Fibroblast of skin of abdomen (primary cell): ENCODE measurements at regions not wholly inside any gene's neighbourhood (a gene's known extent, or its start where the extent isn't known, plus 50 kb on each side); places are given as distances from the start of the nearest gene placed in this dataset.

Experiments
- DNase-seq: peaks from one replicate; pipeline ENCODE4 v3.0.0-alpha.2; 2013

DNA sequence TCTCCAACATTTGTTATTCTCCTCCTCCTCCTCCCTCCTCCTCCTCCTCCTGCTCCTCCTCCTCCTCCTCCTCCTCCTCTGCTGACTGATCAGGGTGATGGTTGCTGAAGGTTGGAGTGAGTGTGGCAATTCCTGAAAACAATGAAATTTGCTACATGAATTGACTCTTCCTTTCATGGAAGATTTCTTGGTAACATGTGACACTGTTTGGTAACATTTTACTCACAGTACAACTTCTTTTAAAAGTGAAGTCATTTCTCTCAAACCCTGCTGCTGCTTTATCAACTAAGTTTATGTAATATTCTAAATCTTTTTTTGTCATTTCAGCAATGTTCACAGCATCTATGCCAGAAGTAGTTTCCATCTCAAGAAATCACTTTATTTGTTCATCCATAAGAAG is 543.0 kb downstream of the MAFB start:
- DNase-seq, result no peak

DNA sequence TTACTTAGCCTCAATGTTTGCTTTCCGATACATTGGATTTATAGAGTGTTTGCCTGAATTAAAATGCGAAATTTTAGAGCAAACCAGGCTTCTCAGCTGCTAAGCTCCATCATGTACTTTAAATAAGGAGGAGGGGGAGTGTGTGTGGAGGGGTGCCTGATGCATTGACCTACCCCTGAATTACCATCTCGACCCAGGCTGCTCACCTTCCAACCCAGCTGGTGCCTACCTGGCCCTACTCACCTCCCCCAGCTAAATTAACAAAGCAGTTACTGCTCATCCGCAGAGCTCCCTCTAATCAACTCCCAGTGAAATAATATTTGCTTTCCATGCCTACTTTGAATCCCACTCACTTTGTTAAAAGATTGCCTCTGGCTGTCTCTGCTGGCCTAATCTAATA is 544.5 kb downstream of the MAFB start:
- no peak for DNase-seq

DNA sequence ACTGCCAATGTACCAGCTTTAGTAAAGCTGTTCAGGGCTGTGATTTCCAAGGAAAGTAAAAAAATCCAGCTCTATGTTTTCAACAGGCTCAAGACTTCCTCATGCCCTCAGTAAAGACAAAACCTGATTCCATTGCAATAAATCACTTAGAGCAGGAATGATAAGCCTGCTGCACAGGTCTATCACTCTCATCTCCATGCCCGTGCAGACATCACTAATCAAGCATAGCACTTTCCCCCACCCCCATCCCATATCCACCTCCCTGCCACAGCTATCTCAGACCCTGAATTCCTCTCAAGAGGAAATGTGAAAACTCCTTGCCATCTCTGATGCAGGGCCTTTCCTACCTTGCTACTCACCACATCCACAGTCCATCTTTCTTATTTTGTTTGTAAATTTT is 554.9 kb downstream of the MAFB start:
- no peak for DNase-seq

- no peak for DNase-seq
Measured at GRCh38 chr20:40120827-40121226, 568.2 kb downstream of the MAFB start.

- peak; percentile 64 for DNase-seq
Measured at GRCh38 chr20:40111282-40111681, 577.8 kb downstream of the MAFB start.

GRCh38 chr20:40110311-40110831 is 578.7 kb downstream of the MAFB start:
- DNase-seq, result peak; percentile 54

- peak; percentile 44 for DNase-seq
Measured at GRCh38 chr20:40109136-40109535, 579.9 kb downstream of the MAFB start.

GRCh38 chr20:40108321-40108720 is 580.7 kb downstream of the MAFB start:
- no peak for DNase-seq

DNA sequence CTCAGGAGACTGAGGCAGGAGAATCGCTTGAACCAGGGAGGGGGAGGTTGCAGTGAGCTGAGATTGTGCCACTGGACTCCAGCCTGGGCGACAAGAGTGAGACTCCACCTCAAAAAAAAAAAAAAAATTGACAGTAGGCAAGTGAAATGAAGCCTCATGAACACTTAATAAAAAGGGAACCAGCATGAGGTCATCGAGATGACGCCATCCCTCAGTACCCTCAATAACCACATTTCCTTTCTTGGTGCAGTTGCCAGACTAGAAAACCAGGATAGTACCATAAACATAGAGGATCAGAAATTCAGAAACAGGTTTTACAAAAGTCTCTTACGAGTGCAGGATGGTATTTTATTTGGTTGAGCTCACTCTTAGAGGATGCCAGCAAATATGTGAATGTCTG is 584.1 kb downstream of the MAFB start:
- no peak for DNase-seq

- no peak for DNase-seq
Measured at GRCh38 chr20:40103420-40103819, 585.6 kb downstream of the MAFB start.

GRCh38 chr20:40101560-40101959 is 587.5 kb downstream of the MAFB start:
- no peak for DNase-seq

DNA sequence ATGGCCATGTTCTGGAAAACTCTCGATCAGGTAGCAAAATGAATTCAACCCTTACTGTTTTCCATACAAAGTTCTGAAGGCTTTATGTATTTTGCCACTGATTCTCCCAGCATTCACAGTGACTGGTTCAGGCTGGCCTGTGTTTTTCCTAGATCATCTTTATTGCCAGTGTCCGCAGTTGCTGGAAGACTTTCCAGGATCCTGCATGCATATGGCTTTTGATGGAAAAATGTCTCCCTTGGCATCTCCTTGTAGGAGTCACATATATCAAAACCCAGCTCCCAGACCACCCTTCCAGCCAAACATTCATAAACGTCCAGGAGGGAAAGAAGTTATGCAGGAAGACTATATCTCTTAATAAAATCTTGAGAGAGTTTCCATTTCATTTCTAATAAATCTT is 588.8 kb downstream of the MAFB start:
- DNase-seq, result no peak

GRCh38 chr20:40090236-40090635 is 598.8 kb downstream of the MAFB start:
- peak; percentile 2 for DNase-seq

DNA sequence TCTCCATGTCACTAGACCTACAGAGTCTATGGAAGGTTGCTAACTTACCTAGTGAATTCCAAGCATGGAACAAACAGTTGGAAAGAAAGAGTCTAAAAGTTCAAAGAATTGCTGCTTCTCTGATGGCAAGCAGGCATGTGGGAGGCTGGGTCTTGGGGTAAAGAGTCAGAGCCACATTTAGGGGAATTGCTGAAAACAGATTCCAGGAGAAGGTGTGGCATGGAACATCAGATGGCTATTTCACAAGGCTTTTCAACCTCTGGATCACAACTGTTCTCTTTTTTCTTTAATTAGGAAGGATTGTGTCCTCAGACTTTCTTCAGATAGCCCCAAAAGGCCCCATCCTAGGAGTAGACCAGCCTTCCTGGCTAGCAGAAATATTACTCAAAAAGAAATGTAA is 601.5 kb downstream of the MAFB start:
- DNase-seq, result no peak

DNA sequence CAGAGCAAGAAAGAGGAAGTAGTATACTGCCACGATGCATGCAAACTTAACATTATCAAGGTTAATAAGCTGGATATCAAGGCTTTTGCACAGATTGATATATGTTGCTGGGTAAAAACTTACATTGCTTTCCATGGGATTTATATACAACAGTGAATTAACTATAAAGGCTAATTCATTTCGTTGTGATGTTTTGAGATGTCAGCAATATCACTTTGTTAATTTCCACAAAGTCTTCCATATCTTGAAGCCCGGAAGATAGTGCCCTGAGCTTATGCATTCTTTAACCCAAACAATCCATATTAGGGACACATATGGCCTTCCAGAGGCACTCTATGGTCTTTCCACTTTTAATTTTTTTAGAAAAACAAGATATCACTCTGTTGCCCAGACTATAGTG is 603.5 kb downstream of the MAFB start:
- no peak for DNase-seq

DNA sequence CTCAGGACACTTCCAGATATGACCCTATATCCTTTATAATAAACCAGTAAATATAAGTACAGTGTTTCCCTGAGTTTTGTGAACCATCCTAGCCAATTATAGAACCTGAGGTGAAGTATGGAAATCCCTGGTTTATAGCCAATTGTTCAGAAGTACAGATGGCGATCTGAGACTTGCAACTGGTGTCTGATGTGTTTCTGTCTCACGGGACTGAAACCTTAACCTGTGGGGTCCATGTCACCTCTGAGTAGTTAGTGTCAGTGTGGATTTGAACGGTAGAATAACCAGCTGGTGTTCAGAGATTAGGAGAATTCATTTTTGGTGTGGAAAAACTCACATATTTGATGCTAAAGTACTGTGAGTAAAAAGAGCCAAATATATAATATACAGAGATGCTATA is 606.6 kb downstream of the MAFB start:
- DNase-seq, result no peak

DNA sequence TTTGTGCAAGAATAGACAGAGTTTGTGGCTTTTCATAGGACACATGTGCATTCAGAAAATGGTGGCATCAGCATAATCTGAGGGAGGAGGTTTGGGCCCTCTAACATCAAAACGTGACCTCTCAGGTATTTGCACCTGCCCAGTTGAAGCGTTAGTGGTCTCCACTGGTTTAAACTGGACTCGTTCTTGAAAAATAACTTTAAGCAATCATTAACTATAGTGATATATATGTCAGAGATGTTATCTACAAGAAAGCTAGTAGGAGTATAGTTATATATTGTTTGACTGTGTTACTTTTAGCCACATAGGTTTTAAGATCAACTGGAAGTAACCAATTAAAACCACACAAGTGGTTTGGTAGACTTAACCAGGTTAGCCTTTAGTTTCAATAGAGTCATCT is 607.4 kb downstream of the MAFB start:
- DNase-seq, result no peak

DNA sequence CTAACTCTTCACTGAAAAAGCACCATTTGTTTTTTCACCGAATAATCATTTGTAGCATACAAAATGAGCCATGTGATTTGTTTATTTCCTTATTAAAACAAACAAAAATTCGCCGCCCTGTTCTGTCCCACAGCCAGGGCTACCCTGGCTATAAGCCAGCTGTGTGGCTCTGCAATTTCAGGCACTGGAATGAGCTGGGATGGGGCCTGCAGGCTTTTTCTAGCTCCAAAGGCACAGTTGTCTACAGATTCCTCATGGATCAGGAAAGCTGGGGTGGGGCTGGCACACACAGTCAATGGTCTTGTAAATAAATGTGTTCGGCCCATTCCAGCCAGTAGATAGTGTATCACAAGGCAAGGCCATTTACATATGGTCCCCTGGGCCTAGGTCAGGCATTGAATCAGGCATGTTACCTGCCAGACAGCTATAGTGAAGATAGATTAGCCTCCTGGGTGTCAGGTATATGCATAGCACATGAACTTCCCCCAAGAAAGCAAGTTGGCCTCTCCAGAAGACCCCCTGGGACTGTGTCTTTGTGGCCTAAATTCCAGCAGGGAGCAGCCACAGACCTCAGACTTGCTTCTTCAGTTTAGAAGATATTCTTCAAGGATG is 608.9 kb downstream of the MAFB start:
- DNase-seq, result no peak

DNA sequence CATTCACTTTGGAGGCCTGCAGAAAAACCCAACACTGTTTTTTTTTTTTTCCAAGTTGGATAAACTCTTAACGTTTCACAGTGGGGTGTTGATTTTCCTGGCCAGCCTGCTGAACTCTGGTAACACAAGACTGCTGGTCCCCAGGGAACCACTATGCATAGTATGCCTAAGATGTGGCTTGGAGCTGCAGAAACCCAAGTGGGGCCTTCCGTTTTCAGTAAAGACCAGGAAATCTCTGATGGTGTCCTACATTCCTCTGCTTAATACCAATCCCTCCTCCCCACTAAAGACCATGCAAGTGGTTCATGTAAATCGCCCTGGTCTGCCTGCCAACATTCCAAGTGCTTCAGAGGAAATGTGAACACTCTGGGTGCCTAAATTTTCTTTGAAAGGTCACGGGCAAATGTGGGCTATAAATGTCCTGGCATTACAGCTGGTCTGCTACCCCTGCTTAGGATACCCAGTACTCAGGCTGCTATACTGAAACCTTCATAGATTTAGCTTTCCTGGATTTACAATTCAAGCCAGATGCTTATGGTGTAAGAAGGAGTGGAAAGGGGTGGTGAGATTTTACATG is 615.4 kb downstream of the MAFB start:
- peak; percentile 69 for DNase-seq

DNA sequence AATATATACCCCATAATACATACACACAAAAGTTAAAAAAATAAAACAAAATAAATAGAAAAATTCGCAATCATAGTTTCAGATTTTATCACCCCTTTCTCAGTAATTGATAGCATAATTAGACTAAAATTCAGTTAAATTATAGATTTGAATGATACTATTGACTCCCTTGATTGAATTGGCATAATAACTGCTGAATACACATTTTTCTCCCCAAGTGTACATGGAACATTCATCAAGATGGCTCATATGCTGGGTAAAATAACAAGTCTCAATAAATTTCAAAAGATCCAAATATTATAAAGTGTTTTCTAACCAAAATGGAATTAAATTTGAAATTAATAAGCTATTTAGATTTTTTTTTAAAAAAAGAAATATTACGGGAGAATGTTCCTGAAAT is 616.1 kb downstream of the MAFB start:
- no peak for DNase-seq

- DNase-seq, result no peak
Measured at GRCh38 chr20:40056171-40056570, 632.9 kb downstream of the MAFB start.

DNA sequence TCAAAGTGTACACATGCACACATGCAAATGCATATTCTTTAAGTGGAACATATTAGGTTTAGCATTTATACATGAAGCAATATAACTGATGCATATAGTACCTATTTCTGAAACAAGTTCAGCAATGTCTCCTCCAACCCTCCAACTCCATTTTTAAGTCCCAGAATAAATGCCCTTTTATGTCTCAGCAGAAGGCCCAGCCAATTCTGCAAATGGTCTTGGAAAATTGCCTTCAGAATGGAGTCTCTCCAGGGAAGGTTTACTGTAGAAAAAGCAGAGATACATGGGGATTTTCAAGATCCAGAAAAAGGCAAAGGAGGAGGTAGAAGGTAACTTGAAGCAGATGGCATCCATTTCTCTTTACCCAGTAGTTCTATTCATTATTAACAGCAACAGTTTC is 633.3 kb downstream of the MAFB start:
- no peak for DNase-seq

DNA sequence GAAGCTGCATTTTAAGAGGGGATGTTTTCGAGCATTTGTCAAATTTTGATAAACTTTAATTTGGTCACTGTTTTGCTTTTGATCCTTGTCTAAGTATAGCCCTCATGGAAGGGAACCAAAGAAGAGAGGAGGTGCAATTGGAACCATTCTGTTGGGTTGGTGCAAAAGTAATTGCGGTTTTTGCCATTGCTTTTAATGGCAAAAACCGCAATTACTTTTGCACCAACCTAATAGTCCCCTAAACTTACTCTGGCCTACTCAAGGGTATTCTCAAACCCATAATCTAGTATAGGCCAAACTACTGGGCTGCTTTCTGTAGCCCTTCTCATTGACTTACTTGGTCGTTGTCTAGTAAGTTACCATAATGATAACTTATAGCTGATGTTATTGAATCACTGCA is 634.7 kb downstream of the MAFB start:
- no peak for DNase-seq

DNA sequence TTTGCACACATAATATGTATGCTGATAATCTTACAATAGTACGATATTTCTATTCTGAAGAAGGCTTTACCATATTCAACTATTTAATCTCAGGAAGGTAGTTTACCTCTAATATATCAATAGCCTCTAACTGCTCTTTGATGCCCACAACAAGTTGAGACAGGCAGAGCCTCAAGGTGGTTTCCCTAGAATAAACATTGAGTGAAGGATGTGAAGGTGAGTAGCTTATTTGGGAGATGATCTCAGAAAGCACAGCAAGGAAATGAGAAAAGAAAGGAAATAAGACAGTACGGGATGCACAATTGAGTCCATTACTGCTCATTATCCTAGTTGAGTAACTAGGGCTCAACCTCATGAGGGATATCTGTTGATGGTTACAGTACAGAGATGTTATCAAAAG is 638.4 kb downstream of the MAFB start:
- DNase-seq, result no peak

DNA sequence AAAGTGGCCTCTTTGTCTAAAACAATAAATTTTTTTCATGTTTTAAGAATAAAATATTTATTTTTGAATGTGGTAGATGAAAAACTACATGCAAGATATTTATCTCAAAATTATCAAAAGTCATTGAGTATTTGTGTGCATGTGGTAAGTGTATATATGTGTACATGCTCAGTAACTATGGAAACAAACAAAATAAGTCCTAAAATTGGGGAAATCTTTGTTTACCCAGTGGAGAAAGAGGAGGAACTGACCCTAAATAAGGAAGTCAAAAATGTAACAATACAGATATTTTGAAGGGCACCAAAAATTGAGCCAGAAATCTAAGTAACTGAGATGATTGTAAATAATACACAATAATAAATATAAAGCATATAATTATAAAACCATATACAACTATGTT is 639.2 kb downstream of the MAFB start:
- no peak for DNase-seq
